Activated naive CD8-positive, alpha-beta T cell treated with anti-CD3 and anti-CD28 coated beads, Interleukin-2, amount 50 U/mL, for 24 hours (primary cell): ENCODE measurements at regions not wholly inside any gene's neighbourhood (a gene's known extent, or its start where the extent isn't known, plus 50 kb on each side); places are given as distances from the start of the nearest gene placed in this dataset.

ENCODE experiments used
- ATAC-seq: fragments of 150-1000 bp; cut with Tn5 transposase; one replicate; pipeline ENCODE4 v1.10.0; 2021
- DNase-seq: peaks from one replicate; pipeline ENCODE4 v3.0.0; 2021
- H3K27ac Mint-ChIP-seq: one replicate; pipeline ENCODE4 v1.8.0; 2021; ENCODE audit warnings: mild to moderate bottlenecking, mixed read lengths
- H3K27me3 Mint-ChIP-seq: one replicate; pipeline ENCODE4 v1.8.0; 2021; ENCODE audit warnings: mixed read lengths
- H3K36me3 Mint-ChIP-seq: one replicate; pipeline ENCODE4 v1.8.0; 2021; ENCODE audit warnings: low read depth, mixed read lengths
- H3K4me1 Mint-ChIP-seq: one replicate; pipeline ENCODE4 v1.8.0; 2021; ENCODE audit warnings: mixed read lengths
- H3K4me3 Mint-ChIP-seq: one replicate; pipeline ENCODE4 v1.8.0; 2021; ENCODE audit warnings: mild to moderate bottlenecking, moderate library complexity, mixed read lengths
- H3K9me3 Mint-ChIP-seq: one replicate; pipeline ENCODE4 v1.8.0; 2021; ENCODE audit warnings: mixed read lengths

DNA sequence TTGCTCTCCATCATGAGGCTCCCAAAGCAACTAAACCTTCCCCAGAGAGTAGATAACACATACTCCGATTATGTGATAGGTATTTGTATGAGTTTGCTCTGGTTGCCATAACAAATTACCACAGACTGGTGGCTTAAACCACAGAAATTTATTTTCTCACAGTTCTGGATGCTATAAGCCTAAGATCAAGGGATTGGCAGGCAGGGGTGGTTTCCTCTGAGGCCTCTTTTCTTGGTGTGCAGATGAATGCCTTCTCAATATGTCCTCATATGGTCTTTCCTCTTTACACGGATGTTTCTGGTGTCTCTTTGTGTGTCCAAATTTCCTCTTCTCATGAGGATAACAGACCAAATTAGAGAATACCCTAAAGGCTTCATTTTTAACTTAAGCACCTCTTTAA lies 285.8 kb upstream of the GRIP1 start:
- peak overlapping the region; percentile 45 for H3K27ac Mint-ChIP-seq
- H3K9me3 Mint-ChIP-seq, result no peaks in the 10 kb centered on the region
- DNase-seq (peak; percentile 14), ATAC-seq (peak; percentile 95)
- H3K27me3 Mint-ChIP-seq, result no peaks in the 10 kb centered on the region
- peaks cover 29% of the 10 kb centered on the region for H3K4me1 Mint-ChIP-seq
- H3K4me3 Mint-ChIP-seq, result peak overlapping the region; percentile 47
- H3K36me3 Mint-ChIP-seq, result no peaks in the 10 kb centered on the region

DNA sequence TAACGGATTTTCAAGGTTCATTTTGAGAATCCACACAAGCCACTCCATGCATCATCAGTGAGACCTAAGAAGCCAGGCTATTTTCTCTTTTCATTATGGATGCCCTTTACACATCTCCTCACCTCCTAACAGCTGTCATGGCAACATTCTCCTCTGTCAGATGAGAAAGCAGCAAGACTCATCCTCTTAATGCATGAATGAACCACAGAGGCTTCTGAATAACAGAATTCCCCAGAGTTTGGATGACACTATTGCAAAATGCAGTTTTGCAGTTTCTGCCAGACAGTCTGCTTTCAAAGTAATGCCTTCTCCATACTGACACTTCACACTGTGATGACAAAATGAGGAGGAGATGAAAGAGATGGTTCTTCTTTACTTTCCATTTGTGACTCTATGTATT lies 286.7 kb upstream of the GRIP1 start:
- peaks cover 29% of the 10 kb centered on the region for H3K4me1 Mint-ChIP-seq
- no peak for DNase-seq
- peak; percentile 58 for ATAC-seq

DNA sequence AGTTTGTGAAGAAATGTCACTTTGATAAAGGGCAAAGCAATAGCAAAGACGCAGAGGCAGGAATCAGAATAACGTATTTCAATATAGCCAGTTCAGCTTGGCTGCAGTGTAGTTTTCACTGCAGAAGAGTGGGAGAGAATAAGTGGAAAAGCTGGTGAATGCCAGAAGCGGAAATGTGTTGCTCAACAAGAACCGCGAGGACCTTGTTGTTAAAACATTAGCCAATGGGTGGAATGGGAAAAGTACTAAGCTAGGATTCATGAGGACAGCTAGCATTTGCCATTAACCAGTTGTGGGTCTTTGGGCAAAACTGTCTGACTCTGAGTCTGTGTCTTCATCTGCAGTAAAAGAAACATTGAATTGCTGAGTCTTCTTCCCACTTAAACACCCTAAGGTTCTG lies 292.9 kb upstream of the GRIP1 start:
- H3K9me3 Mint-ChIP-seq, result peaks cover 3% of the 10 kb centered on the region
- H3K27ac Mint-ChIP-seq, result no peak overlapping the region
- H3K4me1 Mint-ChIP-seq, result no peaks in the 10 kb centered on the region
- no peak overlapping the region for H3K4me3 Mint-ChIP-seq
- ATAC-seq, result no peak
- DNase-seq, result no peak
- peaks cover 4% of the 10 kb centered on the region for H3K27me3 Mint-ChIP-seq
- no peaks in the 10 kb centered on the region for H3K36me3 Mint-ChIP-seq

More for the DNA sequence above, 286.7 kb upstream of the GRIP1 start:
- Mint-ChIP-seq H3K27me3 (no peaks in the 10 kb centered on the region), H3K27ac (no peak overlapping the region), H3K9me3 (no peaks in the 10 kb centered on the region), H3K4me3 (no peak overlapping the region), H3K36me3 (no peaks in the 10 kb centered on the region)

DNA sequence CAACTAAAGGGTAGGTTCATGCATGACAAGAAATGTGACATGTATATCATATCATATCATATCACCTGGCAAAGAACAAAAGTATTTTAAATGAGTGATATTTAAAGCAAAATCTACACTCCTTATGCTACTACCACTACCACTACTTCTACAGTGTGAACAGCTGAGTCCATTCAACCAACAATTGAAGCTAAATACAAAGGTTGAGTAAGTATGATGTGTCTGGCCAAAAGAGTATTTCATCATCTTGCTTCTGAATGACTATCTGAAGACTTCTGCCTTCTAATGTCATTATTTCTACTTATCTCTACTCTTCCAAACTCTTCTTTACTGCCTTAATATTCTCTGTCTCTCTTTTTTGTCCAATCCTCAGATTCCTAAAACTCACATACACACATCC lies 292.6 kb upstream of the CAND1 start:
- Mint-ChIP-seq H3K36me3 (no peaks in the 10 kb centered on the region), H3K27ac (no peak overlapping the region), H3K4me3 (no peak overlapping the region), H3K4me1 (no peaks in the 10 kb centered on the region), H3K9me3 (peaks cover 1% of the 10 kb centered on the region), H3K27me3 (peaks cover 4% of the 10 kb centered on the region)
- ATAC-seq (no peak), DNase-seq (no peak)

DNA sequence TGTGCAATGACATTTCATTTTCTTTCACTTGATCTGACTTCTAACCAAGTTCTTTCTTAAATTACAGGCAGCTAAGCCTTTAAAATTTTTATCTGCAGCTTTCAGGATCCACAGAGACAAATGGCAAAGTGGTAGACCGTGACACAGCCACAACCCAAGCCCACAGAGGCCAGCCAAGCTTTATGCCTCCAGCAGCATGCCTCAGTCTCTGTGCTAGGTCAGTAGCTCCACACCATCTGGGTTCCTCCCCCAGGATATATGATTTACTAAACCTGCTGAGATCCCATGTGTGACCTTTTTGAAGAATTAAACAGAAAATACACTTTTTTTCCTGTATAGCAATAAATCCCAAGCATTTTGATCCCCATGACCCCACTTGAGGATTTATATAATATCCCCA lies 290.4 kb upstream of the CAND1 start:
- Mint-ChIP-seq H3K36me3 (no peaks in the 10 kb centered on the region), H3K9me3 (no peaks in the 10 kb centered on the region), H3K4me1 (peaks cover 2% of the 10 kb centered on the region), H3K4me3 (no peak overlapping the region), H3K27ac (no peak overlapping the region), H3K27me3 (peaks cover 4% of the 10 kb centered on the region)
- no peak for DNase-seq
- no peak for ATAC-seq

DNA sequence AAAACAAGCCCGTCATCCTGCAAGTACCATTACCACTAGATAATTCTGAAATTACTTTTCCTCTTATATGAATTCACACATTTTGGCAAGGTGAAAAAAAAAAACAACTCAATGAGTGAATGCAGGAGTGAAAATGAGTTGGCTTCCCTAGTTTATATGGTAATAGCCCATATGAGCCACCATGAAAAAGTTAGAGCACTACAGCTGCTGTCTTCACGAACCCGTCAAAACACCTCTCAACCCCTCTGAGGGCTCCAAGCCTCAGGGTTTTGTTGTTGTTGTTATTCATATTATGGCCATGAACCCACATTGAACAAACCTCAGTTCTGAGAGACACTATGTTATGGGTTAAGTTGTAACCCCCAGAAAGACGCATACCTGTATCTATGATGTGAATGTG lies 289.9 kb upstream of the CAND1 start:
- Mint-ChIP-seq H3K4me1 (peaks cover 2% of the 10 kb centered on the region), H3K9me3 (no peaks in the 10 kb centered on the region), H3K27ac (no peak overlapping the region), H3K27me3 (peaks cover 2% of the 10 kb centered on the region), H3K4me3 (no peak overlapping the region), H3K36me3 (no peaks in the 10 kb centered on the region)
- ATAC-seq (no peak), DNase-seq (no peak)

DNA sequence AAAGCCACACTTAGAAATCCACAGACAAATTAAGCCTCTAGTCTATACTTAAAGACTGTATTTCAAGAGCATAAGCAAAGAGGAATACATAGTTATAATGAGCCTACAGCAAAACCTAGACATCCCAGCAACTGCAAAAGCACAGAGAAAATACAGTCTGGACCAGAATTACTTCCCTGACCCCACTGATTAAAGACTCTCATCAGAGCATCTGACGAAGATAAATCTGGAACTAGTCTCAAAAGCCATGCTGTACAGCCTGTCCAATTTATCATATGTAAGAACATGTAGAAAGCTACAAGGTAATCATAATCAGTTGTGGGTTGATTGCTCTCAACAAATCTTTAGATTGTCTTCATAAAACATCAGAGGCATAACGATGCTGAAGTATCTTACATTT lies 285.1 kb upstream of the CAND1 start:
- no peaks in the 10 kb centered on the region for H3K9me3 Mint-ChIP-seq
- DNase-seq, result no peak
- no peak for ATAC-seq
- no peaks in the 10 kb centered on the region for H3K36me3 Mint-ChIP-seq
- peaks cover 2% of the 10 kb centered on the region for H3K4me1 Mint-ChIP-seq
- no peaks in the 10 kb centered on the region for H3K27me3 Mint-ChIP-seq
- H3K27ac Mint-ChIP-seq, result no peak overlapping the region
- no peak overlapping the region for H3K4me3 Mint-ChIP-seq

DNA sequence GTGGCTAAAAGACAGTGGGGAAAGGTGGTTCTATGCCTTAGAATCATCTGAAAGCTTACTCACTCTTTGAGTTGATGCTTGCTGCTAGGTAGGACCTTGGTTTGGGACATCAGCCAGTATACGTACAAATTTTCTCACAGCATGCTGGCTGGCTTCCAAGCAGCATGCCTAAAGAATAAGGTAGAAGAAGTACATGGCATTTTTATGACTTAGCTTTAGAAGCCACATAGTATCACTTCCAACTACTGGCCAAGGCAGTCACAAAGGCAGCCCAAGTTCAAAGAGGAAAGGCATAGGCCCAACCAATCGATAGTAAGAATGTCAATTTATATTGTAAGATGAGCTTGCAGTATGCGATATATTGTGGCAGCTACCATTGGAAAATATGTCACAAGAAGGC lies 284.2 kb upstream of the CAND1 start:
- Mint-ChIP-seq H3K27ac (no peak overlapping the region), H3K4me1 (peaks cover 2% of the 10 kb centered on the region), H3K27me3 (no peaks in the 10 kb centered on the region), H3K4me3 (no peak overlapping the region), H3K9me3 (no peaks in the 10 kb centered on the region), H3K36me3 (no peaks in the 10 kb centered on the region)
- DNase-seq (no peak), ATAC-seq (no peak)

DNA sequence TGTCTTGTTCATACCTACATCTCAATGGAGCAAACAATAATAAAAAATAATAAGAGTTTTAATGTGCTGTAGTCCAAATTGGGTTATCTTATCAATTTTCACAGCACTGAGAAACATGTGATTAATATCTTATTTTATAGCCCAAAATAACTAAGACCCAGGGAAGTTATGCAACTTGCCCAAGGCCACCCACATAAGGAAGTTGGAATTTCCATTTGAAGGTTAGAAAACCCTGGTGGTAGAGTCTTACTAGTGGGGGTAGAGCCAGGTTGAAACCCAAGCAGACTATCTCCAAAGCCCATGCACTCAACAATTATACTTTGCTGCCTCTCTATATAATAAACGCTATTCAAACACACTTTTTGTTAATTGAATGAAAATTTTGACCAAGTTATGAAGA lies 270.0 kb upstream of the CAND1 start:
- no peak for DNase-seq
- Mint-ChIP-seq H3K9me3 (peaks cover 10% of the 10 kb centered on the region), H3K4me3 (no peak overlapping the region), H3K27ac (no peak overlapping the region), H3K4me1 (peaks cover 2% of the 10 kb centered on the region), H3K36me3 (no peaks in the 10 kb centered on the region), H3K27me3 (peaks cover 9% of the 10 kb centered on the region)
- ATAC-seq, result no peak

DNA sequence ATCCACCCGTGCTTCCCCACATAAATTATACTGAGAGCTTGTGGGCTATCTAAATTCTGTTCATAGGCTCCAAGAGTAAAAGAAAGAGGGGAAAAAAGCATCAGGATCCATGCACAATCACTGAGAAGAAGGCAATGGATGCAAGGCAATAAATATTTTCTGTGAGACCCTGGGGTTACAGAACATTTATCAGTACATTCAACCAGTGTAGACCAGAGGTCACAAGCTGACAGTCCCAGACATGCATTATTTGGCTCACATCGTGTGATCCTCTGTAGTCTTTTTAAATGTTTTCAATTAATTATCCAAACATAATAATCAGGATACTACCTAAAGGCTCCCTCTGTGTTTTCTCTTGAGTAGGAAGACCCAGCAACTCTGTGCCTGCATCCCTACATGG lies 267.9 kb upstream of the CAND1 start:
- Mint-ChIP-seq H3K27ac (no peak overlapping the region), H3K4me3 (no peak overlapping the region), H3K4me1 (peaks cover 2% of the 10 kb centered on the region), H3K27me3 (peaks cover 9% of the 10 kb centered on the region), H3K9me3 (peaks cover 10% of the 10 kb centered on the region), H3K36me3 (no peaks in the 10 kb centered on the region)
- DNase-seq (no peak), ATAC-seq (no peak)

DNA sequence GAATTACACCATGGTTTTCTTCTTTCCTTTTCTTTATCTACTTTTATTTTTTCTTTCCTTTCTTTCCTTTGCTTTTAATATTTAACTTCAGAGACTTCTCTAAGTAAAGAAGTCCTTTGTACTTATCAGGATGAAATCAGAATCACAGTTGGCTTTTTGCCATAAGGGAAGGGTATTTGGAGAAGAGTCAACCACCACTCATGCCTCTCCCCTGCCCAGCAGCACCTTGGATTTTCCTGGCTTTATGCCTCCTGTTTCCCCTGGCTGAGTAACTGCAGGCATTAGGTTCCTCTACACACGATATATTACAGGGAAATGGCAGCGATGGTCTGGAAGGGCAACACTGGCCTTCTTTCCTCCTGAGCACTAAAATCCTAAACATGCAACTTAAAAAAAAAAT lies 266.4 kb upstream of the CAND1 start:
- ATAC-seq, result no peak
- Mint-ChIP-seq H3K27me3 (peaks cover 7% of the 10 kb centered on the region), H3K4me1 (peaks cover 2% of the 10 kb centered on the region), H3K9me3 (no peaks in the 10 kb centered on the region), H3K36me3 (no peaks in the 10 kb centered on the region), H3K27ac (no peak overlapping the region), H3K4me3 (no peak overlapping the region)
- DNase-seq, result no peak

DNA sequence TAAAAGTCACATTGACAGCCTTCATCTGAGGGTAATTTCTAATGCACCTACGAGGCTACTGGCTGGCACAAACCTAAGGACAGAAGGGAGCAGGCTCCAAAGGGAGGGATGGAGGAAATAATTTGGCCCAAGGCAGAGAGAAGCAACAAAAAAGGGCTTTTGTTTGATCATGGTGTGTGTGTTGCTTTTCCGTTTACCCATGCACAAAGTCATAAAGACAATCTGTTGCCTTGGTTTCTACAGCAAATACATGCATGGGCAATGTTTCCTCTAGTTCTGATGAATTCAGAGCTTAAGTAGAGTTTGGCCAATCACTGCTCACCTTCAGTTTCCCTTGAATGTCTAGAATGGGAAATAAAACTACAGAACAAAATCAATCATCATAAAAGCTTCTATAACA lies 262.5 kb upstream of the CAND1 start:
- H3K4me3 Mint-ChIP-seq, result no peak overlapping the region
- H3K9me3 Mint-ChIP-seq, result no peaks in the 10 kb centered on the region
- no peaks in the 10 kb centered on the region for H3K36me3 Mint-ChIP-seq
- DNase-seq (no peak), ATAC-seq (no peak)
- peaks cover 5% of the 10 kb centered on the region for H3K27me3 Mint-ChIP-seq
- no peak overlapping the region for H3K27ac Mint-ChIP-seq
- H3K4me1 Mint-ChIP-seq, result no peaks in the 10 kb centered on the region

DNA sequence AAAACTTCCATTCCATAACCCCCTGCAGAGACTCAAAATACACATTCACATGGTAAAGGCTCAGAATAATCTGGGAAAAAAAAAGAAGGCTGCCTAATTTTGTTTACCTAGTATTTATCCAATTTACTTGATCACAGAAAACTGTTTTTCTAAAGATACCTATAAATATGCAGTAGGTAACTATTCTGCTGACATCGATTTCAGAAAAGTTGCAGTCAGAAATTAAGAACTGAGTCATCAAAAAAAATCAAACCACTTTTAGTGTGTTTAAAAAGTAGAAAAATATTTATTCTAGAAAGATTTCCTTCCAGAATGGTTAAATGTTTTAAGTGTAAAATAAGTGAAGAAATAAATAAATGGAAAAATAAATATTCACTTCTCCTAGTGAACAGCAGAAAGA lies 254.5 kb upstream of the CAND1 start:
- no peaks in the 10 kb centered on the region for H3K9me3 Mint-ChIP-seq
- no peak for ATAC-seq
- H3K27ac Mint-ChIP-seq, result no peak overlapping the region
- H3K4me3 Mint-ChIP-seq, result no peak overlapping the region
- no peaks in the 10 kb centered on the region for H3K36me3 Mint-ChIP-seq
- peaks cover 7% of the 10 kb centered on the region for H3K4me1 Mint-ChIP-seq
- no peak for DNase-seq
- no peaks in the 10 kb centered on the region for H3K27me3 Mint-ChIP-seq

DNA sequence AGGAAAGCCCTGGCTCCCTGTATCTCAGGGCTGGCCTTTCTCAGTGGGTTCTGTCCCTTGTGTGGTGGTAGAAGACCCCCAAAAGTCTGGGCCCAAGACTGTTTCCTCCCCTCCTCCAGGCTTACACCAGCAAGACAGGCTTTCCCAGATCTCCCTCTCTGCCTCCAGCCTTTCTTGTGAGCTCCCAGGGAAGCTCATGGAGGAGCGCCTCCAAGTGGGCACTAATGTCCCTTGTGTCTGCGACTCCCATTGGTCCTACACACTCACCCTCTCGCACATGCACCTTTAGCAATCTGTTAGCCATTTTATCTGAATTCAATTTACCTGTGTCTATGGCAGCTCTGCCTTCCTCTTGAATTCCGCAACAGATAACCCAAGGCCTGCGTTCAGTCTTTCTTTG lies 251.1 kb upstream of the CAND1 start:
- H3K27me3 Mint-ChIP-seq, result no peaks in the 10 kb centered on the region
- DNase-seq (no peak), ATAC-seq (no peak)
- H3K27ac Mint-ChIP-seq, result no peak overlapping the region
- no peak overlapping the region for H3K4me3 Mint-ChIP-seq
- no peaks in the 10 kb centered on the region for H3K9me3 Mint-ChIP-seq
- H3K36me3 Mint-ChIP-seq, result no peaks in the 10 kb centered on the region
- H3K4me1 Mint-ChIP-seq, result peaks cover 7% of the 10 kb centered on the region

DNA sequence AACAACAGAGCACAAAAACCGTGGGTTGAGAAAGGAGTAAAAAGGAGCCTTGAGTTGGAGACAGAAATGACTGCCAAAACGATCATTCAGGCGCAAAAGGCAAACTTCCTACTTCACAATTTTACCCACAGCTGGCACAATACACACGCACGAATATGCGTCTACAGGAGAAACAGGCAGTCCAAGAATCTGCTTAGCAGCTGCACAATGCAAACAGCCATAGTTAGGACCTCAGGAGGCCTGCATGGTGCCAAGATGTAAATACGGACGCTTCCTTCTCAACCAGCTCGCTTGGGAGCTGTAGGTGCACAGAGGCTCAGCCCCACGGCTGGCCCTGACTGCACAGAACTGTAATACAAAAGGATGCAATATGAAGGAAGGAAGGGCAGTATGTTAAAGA lies 250.1 kb upstream of the CAND1 start:
- H3K27me3 Mint-ChIP-seq, result peaks cover under 1% of the 10 kb centered on the region
- DNase-seq (no peak), ATAC-seq (no peak)
- H3K9me3 Mint-ChIP-seq, result no peaks in the 10 kb centered on the region
- H3K4me1 Mint-ChIP-seq, result peaks cover 7% of the 10 kb centered on the region
- H3K36me3 Mint-ChIP-seq, result no peaks in the 10 kb centered on the region
- H3K4me3 Mint-ChIP-seq, result no peak overlapping the region
- H3K27ac Mint-ChIP-seq, result no peak overlapping the region

DNA sequence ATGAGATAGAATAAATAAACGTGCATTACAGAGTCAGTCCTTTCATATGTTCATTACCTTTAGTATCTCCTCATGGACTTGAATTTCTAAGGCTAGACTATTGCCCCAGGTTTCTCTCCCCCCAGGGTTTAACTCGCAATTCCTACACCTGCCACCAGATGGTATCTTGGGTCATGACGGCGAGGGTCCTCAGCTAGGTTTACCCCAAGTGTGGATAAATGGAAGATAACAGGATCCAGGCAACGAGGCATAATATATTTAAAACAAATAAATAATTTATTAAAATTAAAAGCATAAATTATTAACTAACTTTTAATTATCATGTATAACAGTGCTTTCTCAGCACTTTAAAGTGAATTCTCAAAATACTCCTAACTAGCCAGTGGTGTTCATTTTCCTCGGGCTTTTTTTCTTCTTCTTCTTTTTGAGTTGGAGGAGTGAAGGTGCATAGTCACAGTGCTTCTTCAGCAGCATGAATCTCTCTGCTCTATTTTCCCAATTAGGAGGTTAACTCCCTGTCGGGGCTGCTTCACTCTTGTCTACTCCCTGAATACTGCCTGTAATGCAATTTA lies 243.5 kb upstream of the CAND1 start:
- H3K27me3 Mint-ChIP-seq, result peaks cover 9% of the 10 kb centered on the region

More for the DNA sequence above, 243.5 kb upstream of the CAND1 start:
- no peaks in the 10 kb centered on the region for H3K36me3 Mint-ChIP-seq
- DNase-seq (peak; percentile 64), ATAC-seq (no peak)
- H3K27ac Mint-ChIP-seq, result no peak overlapping the region
- no peaks in the 10 kb centered on the region for H3K4me1 Mint-ChIP-seq
- no peaks in the 10 kb centered on the region for H3K9me3 Mint-ChIP-seq
- no peak overlapping the region for H3K4me3 Mint-ChIP-seq
